ENCODE measurements at regions not wholly inside any gene's neighbourhood (a gene's known extent, or its start where the extent isn't known, plus 50 kb on each side); places are given as distances from the start of the nearest gene placed in this dataset.
"Not testable (repeated sequence)": the region's sequence is repeated elsewhere in the genome, so short reads cannot be mapped to it uniquely, and the experiment has no call there.

GRCh38 chr14:43793579-43793978 is 713.5 kb downstream of the FSCB start:
- no peak for DNase-seq

- no peak for DNase-seq
Observed at GRCh38 chr14:43792980-43793379, 714.1 kb downstream of the FSCB start.

- DNase-seq: no peak
Observed at GRCh38 chr14:43790681-43791080, 716.4 kb downstream of the FSCB start.

- DNase-seq: no peak
Observed at GRCh38 chr14:43789458-43789857, 717.6 kb downstream of the FSCB start.

- DNase-seq: no peak
Observed at GRCh38 chr14:43786066-43786762, 720.9 kb downstream of the FSCB start.

- DNase-seq: not testable (repeated sequence)
Observed at GRCh38 chr14:43784432-43784831, 722.7 kb downstream of the FSCB start.

GRCh38 chr14:43778937-43779639 is 728.0 kb downstream of the FSCB start:
- DNase-seq: no peak

- DNase-seq: no peak
Observed at GRCh38 chr14:43778570-43778936, 728.5 kb downstream of the FSCB start.

GRCh38 chr14:43765474-43765873 is 741.6 kb downstream of the FSCB start:
- no peak for DNase-seq

GRCh38 chr14:43764433-43764832 is 742.6 kb downstream of the FSCB start:
- no peak for DNase-seq

GRCh38 chr14:43755707-43756106 is 751.4 kb downstream of the FSCB start:
- DNase-seq: no peak

GRCh38 chr14:43754838-43755237 is 752.2 kb downstream of the FSCB start:
- DNase-seq: no peak

GRCh38 chr14:43745746-43746145 is 761.3 kb downstream of the FSCB start:
- DNase-seq: no peak

- no peak for DNase-seq
Observed at GRCh38 chr14:43735932-43736331, 771.2 kb downstream of the FSCB start.

- DNase-seq: no peak
Observed at GRCh38 chr14:43729143-43729542, 777.9 kb downstream of the FSCB start.

GRCh38 chr14:43706900-43707299 is 800.2 kb downstream of the FSCB start:
- no peak for DNase-seq

GRCh38 chr14:43698561-43699284 is 808.4 kb downstream of the FSCB start:
- DNase-seq: not testable (repeated sequence)

- no peak for DNase-seq
Observed at GRCh38 chr14:43697003-43697402, 810.1 kb downstream of the FSCB start.

GRCh38 chr14:43692706-43693105 is 814.4 kb downstream of the FSCB start:
- DNase-seq: no peak

GRCh38 chr14:43687921-43688320 is 819.2 kb downstream of the FSCB start:
- no peak for DNase-seq

GRCh38 chr14:43677581-43677980 is 829.5 kb downstream of the FSCB start:
- DNase-seq: no peak

GRCh38 chr14:43674273-43674672 is 832.8 kb downstream of the FSCB start:
- no peak for DNase-seq

- DNase-seq: no peak
Observed at GRCh38 chr14:43671716-43672485, 835.2 kb downstream of the FSCB start.

Measured in NCI-H510A treated with DMSO at 0.1 percent for 48 hours (cell line).